ENCODE measurements at regions not wholly inside any gene's neighbourhood (a gene's known extent, or its start where the extent isn't known, plus 50 kb on each side); places are given as distances from the start of the nearest gene placed in this dataset.

DNA sequence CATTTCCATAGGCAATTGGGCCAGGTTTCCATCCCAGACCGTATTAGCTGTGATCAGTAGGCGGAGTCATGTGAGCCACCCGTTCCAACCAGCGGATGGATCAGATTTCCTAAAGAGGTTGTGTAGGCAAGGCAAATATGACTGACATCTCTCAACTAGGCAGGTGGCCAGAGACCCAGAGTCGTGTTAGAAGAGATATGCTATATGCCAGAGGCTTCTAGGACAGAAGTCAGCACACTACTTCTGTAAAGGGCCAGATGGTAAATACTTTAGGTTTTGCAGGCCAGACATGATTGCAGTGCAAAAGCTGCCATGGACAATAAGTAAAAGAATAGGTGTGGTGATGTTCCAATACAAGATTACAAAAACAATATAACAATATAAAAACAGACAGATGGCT is 788.4 kb downstream of the RPA4 start:
- ATAC-seq (no peak), DNase-seq (ENCODE audit: low spot score) (no peak)
- Mint-ChIP-seq H3K9me3 (no peaks in the 10 kb centered on the region), H3K4me1 (no peaks in the 10 kb centered on the region), H3K27ac (no peak overlapping the region; the same call in 1 of the 2 replicates), H3K36me3 (no peaks in the 10 kb centered on the region), H3K27me3 (ENCODE audit: low read depth) (no peaks in the 10 kb centered on the region), H3K4me3 (no peak overlapping the region)
- TF ChIP-seq, protein P1, sequence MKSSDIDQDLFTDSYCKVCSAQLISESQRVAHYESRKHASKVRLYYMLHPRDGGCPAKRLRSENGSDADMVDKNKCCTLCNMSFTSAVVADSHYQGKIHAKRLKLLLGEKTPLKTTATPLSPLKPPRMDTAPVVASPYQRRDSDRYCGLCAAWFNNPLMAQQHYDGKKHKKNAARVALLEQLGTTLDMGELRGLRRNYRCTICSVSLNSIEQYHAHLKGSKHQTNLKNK (CRISPR knock-in tag; IDR thresholded peaks at IDR 0.05), result no peak
- TF ChIP-seq, protein P2, sequence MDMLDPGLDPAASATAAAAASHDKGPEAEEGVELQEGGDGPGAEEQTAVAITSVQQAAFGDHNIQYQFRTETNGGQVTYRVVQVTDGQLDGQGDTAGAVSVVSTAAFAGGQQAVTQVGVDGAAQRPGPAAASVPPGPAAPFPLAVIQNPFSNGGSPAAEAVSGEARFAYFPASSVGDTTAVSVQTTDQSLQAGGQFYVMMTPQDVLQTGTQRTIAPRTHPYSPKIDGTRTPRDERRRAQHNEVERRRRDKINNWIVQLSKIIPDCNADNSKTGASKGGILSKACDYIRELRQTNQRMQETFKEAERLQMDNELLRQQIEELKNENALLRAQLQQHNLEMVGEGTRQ (CRISPR knock-in tag; IDR thresholded peaks at IDR 0.05), result no peak
- no peak for TF ChIP-seq ZBTB21 (CRISPR knock-in tag; IDR thresholded peaks at IDR 0.05; ENCODE audit: borderline replicate concordance)
- TF ChIP-seq, protein P3, sequence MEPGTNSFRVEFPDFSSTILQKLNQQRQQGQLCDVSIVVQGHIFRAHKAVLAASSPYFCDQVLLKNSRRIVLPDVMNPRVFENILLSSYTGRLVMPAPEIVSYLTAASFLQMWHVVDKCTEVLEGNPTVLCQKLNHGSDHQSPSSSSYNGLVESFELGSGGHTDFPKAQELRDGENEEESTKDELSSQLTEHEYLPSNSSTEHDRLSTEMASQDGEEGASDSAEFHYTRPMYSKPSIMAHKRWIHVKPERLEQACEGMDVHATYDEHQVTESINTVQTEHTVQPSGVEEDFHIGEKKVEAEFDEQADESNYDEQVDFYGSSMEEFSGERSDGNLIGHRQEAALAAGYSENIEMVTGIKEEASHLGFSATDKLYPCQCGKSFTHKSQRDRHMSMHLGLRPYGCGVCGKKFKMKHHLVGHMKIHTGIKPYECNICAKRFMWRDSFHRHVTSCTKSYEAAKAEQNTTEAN (CRISPR knock-in tag; IDR thresholded peaks at IDR 0.05), result no peak
- TF ChIP-seq TP53 (CRISPR knock-in tag; IDR thresholded peaks at IDR 0.05), result no peak
- TF ChIP-seq NFATC4 (CRISPR knock-in tag; IDR thresholded peaks at IDR 0.05), result no peak
- TF ChIP-seq CBFB (CRISPR knock-in tag; IDR thresholded peaks at IDR 0.05; ENCODE audit: low read depth), result no peak
- TF ChIP-seq ZNF671 (CRISPR knock-in tag; IDR thresholded peaks at IDR 0.05), result no peak
- TF ChIP-seq, protein P4, sequence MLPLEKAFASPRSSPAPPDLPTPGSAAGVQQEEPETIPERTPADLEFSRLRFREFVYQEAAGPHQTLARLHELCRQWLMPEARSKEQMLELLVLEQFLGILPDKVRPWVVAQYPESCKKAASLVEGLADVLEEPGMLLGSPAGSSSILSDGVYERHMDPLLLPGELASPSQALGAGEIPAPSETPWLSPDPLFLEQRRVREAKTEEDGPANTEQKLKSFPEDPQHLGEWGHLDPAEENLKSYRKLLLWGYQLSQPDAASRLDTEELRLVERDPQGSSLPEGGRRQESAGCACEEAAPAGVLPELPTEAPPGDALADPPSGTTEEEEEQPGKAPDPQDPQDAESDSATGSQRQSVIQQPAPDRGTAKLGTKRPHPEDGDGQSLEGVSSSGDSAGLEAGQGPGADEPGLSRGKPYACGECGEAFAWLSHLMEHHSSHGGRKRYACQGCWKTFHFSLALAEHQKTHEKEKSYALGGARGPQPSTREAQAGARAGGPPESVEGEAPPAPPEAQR (CRISPR knock-in tag; IDR thresholded peaks at IDR 0.05), result no peak
- TF ChIP-seq, protein P5, sequence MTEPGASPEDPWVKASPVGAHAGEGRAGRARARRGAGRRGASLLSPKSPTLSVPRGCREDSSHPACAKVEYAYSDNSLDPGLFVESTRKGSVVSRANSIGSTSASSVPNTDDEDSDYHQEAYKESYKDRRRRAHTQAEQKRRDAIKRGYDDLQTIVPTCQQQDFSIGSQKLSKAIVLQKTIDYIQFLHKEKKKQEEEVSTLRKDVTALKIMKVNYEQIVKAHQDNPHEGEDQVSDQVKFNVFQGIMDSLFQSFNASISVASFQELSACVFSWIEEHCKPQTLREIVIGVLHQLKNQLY (CRISPR knock-in tag; IDR thresholded peaks at IDR 0.05), result no peak
- TF ChIP-seq, protein P6, sequence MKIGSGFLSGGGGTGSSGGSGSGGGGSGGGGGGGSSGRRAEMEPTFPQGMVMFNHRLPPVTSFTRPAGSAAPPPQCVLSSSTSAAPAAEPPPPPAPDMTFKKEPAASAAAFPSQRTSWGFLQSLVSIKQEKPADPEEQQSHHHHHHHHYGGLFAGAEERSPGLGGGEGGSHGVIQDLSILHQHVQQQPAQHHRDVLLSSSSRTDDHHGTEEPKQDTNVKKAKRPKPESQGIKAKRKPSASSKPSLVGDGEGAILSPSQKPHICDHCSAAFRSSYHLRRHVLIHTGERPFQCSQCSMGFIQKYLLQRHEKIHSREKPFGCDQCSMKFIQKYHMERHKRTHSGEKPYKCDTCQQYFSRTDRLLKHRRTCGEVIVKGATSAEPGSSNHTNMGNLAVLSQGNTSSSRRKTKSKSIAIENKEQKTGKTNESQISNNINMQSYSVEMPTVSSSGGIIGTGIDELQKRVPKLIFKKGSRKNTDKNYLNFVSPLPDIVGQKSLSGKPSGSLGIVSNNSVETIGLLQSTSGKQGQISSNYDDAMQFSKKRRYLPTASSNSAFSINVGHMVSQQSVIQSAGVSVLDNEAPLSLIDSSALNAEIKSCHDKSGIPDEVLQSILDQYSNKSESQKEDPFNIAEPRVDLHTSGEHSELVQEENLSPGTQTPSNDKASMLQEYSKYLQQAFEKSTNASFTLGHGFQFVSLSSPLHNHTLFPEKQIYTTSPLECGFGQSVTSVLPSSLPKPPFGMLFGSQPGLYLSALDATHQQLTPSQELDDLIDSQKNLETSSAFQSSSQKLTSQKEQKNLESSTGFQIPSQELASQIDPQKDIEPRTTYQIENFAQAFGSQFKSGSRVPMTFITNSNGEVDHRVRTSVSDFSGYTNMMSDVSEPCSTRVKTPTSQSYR (CRISPR knock-in tag; IDR thresholded peaks at IDR 0.05), result no peak
- TF ChIP-seq GABPB1 (CRISPR knock-in tag; IDR thresholded peaks at IDR 0.05), result no peak
- TF ChIP-seq, protein P7, sequence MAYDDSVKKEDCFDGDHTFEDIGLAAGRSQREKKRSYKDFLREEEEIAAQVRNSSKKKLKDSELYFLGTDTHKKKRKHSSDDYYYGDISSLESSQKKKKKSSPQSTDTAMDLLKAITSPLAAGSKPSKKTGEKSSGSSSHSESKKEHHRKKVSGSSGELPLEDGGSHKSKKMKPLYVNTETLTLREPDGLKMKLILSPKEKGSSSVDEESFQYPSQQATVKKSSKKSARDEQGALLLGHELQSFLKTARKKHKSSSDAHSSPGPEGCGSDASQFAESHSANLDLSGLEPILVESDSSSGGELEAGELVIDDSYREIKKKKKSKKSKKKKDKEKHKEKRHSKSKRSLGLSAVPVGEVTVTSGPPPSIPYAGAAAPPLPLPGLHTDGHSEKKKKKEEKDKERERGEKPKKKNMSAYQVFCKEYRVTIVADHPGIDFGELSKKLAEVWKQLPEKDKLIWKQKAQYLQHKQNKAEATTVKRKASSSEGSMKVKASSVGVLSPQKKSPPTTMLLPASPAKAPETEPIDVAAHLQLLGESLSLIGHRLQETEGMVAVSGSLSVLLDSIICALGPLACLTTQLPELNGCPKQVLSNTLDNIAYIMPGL (CRISPR knock-in tag; IDR thresholded peaks at IDR 0.05), result no peak
- TF ChIP-seq ZNF138 (CRISPR knock-in tag; conservative IDR thresholded peaks at IDR 0.05), result no peak
- TF ChIP-seq GTF2I (CRISPR knock-in tag; conservative IDR thresholded peaks at IDR 0.05), result no peak
- TF ChIP-seq, protein P8, sequence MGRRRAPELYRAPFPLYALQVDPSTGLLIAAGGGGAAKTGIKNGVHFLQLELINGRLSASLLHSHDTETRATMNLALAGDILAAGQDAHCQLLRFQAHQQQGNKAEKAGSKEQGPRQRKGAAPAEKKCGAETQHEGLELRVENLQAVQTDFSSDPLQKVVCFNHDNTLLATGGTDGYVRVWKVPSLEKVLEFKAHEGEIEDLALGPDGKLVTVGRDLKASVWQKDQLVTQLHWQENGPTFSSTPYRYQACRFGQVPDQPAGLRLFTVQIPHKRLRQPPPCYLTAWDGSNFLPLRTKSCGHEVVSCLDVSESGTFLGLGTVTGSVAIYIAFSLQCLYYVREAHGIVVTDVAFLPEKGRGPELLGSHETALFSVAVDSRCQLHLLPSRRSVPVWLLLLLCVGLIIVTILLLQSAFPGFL (CRISPR knock-in tag; IDR thresholded peaks at IDR 0.05; ENCODE audit: borderline replicate concordance), result no peak
- no peak for TF ChIP-seq ESRRA (CRISPR knock-in tag; IDR thresholded peaks at IDR 0.05; ENCODE audit: borderline replicate concordance)
- ChIA-PET CTCF (no interaction called here), POLR2A (no interaction called here)
